NCI-H226 (cell line): ENCODE measurements at regions not wholly inside any gene's neighbourhood (a gene's known extent, or its start where the extent isn't known, plus 50 kb on each side); places are given as distances from the start of the nearest gene placed in this dataset.

Experiments
- DNase-seq: peaks from one replicate; pipeline ENCODE4 v3.0.0-alpha.2; 2015

GRCh38 chr2:19540739-19541525 lies 182.5 kb upstream of the OSR1 start:
- peak; percentile 87 for DNase-seq

- DNase-seq = peak; percentile 97
These were observed 180.1 kb upstream of the OSR1 start for GRCh38 chr2:19538411-19538963.

- DNase-seq = peak; percentile 54
These were observed 177.7 kb upstream of the OSR1 start for GRCh38 chr2:19536136-19536535.

- peak; percentile 48 for DNase-seq
These were observed 174.2 kb upstream of the OSR1 start for GRCh38 chr2:19532547-19533196.

GRCh38 chr2:19529677-19530076 lies 171.3 kb upstream of the OSR1 start:
- DNase-seq = no peak

- no peak for DNase-seq
These were observed 169.3 kb upstream of the OSR1 start for GRCh38 chr2:19527771-19528170.

DNA sequence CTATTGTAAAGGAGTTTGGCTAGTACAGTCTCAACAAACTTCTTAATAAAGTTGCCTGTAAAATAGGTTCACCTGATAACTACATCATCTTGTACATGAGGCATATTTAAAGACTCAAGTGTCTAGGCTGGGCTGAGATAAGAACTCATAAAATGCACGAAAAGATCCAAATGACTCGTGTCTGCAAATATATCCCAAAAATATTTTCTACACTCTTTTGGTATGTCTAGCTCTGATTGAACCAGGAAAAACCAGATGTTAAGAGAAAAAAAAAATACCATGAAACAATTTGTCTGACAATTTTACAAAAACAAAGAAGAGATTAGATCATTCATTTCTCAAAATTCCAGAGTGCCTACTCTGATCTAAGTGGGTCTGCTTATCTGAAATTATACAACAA lies 166.9 kb upstream of the OSR1 start:
- DNase-seq = peak; percentile 16

- no peak for DNase-seq
These were observed 160.6 kb upstream of the OSR1 start for GRCh38 chr2:19519045-19519444.

DNA sequence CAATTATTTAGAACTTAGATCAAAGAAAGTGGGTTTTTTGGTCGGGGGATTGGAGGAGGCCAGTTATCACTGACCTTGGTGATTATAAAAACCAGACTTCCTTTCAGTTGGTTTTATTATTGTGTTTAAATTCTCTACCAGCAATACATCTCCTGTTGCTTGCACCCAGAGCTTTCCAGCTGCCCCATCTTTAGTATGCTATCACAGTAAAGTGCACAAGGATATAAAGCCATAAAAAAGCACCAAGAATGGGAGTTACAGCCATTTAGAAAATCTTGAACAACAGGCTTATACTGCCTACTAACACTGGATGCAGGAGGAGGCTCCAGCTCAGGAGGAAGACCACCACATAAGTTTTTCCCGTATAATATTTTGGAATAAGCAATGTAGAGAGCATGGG lies 148.7 kb upstream of the OSR1 start:
- no peak for DNase-seq

- no peak for DNase-seq
These were observed 147.0 kb upstream of the OSR1 start for GRCh38 chr2:19505199-19506136.

- DNase-seq = no peak
These were observed 146.2 kb upstream of the OSR1 start for GRCh38 chr2:19504400-19505198.

DNA sequence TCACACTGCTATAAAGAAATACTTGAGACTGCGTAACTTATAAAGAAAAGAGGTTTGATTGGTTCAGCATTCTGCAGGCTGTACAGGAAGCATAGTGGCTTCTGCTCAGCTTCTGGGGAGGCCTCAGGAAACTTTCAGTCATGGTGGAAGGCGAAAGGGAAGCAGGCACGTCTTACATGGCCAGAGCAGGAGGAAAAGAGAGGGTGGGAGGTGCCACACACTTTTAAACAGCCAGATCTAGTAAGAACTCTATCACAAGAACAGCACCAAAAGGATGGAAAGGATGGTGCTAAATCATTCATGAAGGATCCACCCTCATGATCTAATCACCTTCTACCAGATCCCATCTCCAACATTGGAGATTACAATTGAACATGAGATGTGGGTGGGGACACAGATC lies 145.5 kb upstream of the OSR1 start:
- no peak for DNase-seq

- DNase-seq = no peak
These were observed 145.0 kb upstream of the OSR1 start for GRCh38 chr2:19503406-19503805.

DNA sequence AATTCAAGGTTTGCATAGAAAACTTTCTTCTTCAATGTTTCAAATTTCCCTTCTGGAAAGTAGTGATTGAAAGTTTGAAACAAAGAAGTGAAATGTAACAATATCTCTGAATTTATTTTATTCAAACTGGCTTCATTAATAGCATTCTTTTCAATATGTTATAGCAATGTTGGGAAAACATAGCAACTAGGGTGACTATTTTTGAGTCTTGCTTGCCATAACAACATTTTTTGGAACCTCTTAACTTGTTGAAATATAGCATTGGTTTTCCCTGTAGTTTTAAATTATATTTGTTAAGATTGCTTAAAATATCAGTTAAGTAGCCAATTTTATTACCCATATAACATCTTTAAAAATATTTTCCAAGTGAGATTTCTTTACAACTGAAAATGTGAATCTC lies 141.7 kb upstream of the OSR1 start:
- DNase-seq = no peak

DNA sequence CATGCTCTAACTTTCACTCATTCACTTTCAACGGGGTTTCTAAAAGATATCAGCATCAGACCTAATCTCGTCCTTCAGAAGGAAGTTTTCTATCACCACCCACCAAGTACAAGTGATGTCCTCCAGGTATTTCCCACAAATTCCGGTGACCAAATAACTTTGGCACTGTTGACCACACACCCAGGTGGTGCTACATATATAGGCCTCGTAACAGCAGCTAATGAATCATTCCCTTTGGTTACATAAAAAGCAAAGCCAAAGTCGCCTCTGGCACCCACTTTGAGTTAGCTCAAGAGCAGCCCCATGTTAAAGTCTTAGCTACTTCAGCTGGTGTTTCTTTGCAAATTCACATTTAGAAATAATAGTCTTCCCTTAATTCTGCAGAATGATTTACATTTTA lies 138.2 kb upstream of the OSR1 start:
- DNase-seq = no peak

GRCh38 chr2:19494241-19494640 lies 135.8 kb upstream of the OSR1 start:
- no peak for DNase-seq

GRCh38 chr2:19491796-19492195 lies 133.4 kb upstream of the OSR1 start:
- DNase-seq = no peak

GRCh38 chr2:19490846-19491435 lies 132.5 kb upstream of the OSR1 start:
- peak; percentile 14 for DNase-seq

GRCh38 chr2:19488009-19488691 lies 129.7 kb upstream of the OSR1 start:
- peak; percentile 72 for DNase-seq

DNA sequence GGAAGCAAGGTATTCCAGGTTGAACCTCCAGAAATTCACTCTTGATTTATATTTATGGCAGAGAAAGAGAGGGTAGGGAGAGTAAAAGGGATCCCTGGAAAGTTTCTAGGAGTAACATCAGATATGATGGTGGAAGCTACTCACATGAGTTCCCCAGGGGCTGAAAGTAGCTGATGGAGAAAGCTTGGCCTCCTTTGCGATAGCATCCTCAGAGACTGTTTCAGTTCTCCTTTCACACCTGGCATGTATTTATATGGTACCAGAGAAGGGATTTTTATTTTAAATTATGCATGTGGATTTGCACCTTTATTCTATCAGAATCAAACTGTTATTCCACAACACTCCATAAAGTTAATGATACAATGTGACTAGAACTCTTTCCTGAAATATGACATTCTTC lies 126.3 kb upstream of the OSR1 start:
- no peak for DNase-seq

DNA sequence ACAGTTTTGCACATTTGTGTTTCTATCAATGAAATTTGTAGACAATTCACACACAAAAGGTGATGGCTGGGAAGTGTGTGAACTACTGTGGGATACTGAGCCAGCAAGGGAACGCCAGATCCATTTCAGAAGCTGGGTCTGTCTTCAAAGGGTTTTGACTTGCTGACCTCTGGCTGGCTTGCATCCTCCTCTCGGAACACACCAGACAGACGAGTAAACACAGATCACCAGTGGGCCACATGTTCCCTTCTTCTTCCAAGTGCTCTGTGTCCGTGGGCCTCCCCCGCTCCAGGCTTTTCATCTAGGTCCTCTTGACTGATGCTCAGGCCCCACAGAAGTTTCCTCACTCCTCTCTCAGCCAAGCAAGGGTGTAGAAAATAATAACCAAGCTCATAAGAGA lies 122.2 kb upstream of the OSR1 start:
- DNase-seq = no peak
